Kidney epithelial cell (primary cell): ENCODE measurements at regions not wholly inside any gene's neighbourhood (a gene's known extent, or its start where the extent isn't known, plus 50 kb on each side); places are given as distances from the start of the nearest gene placed in this dataset.

Experiments used
- DNase-seq: peaks from one replicate; pipeline ENCODE4 v3.0.0-alpha.2; 2010; ENCODE audit warnings: low read depth
- H3K27me3 ChIP-seq: 2 replicates; pipeline ENCODE4 v1.6.0; 2011; ENCODE audit warnings: low read length; ENCODE audit not compliant: control insufficient read depth, insufficient read depth
- H3K36me3 ChIP-seq: 2 replicates; pipeline ENCODE4 v1.5.1; 2011; ENCODE audit warnings: low read length; ENCODE audit not compliant: control insufficient read depth, insufficient read depth
- H3K4me3 ChIP-seq: 2 replicates; pipeline ENCODE4 v1.5.1; 2011; ENCODE audit warnings: low read depth, mild to moderate bottlenecking, control low read depth, low read length
- CTCF ChIP-seq: IDR thresholded peaks from 2 replicates; pipeline ENCODE4 v1.5.1; 2011; ENCODE audit warnings: mild to moderate bottlenecking, moderate library complexity, low read length, control low read depth, inconsistent platforms; ENCODE audit not compliant: insufficient read depth, poor library complexity, severe bottlenecking

- no peak for DNase-seq
- H3K27me3 ChIP-seq = no peaks in the 10 kb centered on the region
Measured at GRCh38 chr21:27171707-27172106, 204.8 kb upstream of the ADAMTS5 start.

DNA sequence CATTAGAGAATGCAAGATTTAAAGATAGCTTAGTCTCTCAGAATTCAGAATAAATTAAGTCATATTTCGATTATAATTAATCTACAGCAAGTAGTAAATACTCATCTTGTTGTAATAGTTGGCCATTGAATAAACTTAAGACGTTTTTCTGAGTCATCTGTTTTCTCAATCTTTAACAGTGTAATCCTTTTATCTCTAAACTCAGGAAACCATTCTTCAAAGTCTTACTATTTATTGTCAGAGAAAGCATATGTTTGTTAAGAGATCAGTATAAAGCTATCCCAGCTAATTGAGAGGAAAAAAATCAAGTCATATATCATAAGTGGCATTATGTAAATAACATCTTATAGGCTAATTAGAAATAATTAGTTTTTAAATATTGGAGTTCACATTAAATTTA is 201.2 kb upstream of the ADAMTS5 start:
- no peaks in the 10 kb centered on the region for H3K36me3 ChIP-seq
- H3K27me3 ChIP-seq = no peaks in the 10 kb centered on the region
- H3K4me3 ChIP-seq = no peak overlapping the region
- no peak for DNase-seq
- TF ChIP-seq CTCF = no peak

More at GRCh38 chr21:27171707-27172106, 204.8 kb upstream of the ADAMTS5 start:
- no peak for TF ChIP-seq CTCF
- Histone ChIP-seq H3K4me3 (no peak overlapping the region), H3K36me3 (no peaks in the 10 kb centered on the region)

DNA sequence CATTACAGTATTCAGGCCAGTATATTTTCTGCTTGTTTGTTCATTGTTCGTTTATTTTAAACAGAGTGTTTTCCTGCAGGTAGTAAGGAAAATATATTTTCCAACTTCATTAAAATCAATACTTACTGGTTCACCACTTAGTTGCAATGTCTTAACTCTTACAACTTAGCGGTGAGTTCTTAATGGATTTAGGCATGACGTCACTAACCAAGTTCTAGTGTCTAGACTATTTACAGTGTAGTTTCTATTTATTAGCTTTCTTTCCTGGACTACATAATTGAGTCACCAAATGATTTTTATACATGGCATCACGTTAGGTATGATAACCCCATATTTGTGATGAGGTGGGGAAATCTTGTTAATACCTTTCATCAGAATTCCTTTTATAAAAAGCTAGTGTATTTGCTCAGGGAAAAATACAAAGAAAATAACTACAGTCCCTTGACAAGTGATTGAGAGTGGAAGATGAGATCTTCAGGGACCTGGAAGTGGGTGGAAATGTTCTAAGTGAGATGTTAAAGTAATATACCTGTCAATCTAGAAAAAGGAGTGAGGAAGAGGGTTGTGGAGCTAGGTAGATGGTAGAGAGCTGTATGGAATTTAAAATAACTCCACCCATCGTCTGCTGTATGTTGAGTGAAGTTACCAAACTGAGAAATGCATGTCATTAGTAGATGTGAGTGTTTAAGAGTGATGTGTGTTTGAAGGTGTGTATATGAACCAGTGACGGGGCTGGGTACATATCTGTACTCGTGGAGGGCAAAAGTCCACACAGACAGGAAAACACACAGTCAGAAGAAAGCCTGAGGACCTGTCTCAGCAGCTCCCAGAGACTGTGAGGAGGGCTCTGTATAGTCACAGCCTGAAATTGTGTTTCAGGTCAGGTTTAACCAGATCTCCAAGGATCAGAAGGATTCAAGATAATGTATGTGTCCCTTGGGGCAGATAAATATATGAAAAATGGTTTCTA is 197.6 kb upstream of the ADAMTS5 start:
- no peak for TF ChIP-seq CTCF
- DNase-seq = no peak
- no peaks in the 10 kb centered on the region for H3K36me3 ChIP-seq
- H3K27me3 ChIP-seq = no peaks in the 10 kb centered on the region
- no peak overlapping the region for H3K4me3 ChIP-seq

DNA sequence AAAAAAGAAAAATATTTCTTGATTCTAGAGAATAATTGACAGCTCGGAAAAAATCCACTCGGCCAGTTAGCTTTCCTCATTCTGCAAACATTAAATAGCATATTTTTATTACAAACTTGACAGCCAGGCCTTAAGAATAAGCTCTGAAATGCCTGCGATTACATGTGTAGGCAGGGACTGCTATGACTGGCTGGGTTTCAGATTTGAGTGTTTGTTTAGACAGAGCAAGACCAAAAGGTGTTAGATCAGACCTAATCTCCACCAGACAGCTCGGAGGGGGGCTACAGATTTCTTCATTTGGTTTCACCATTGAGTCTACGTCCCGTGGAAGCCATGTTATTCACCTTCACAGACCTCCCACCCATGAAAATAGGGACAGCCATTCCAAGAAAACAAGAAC is 192.1 kb upstream of the ADAMTS5 start:
- H3K4me3 ChIP-seq = no peak overlapping the region
- no peaks in the 10 kb centered on the region for H3K27me3 ChIP-seq
- TF ChIP-seq CTCF = no peak
- no peak for DNase-seq
- H3K36me3 ChIP-seq = no peaks in the 10 kb centered on the region

- Histone ChIP-seq H3K4me3 (no peak overlapping the region), H3K36me3 (no peaks in the 10 kb centered on the region), H3K27me3 (no peaks in the 10 kb centered on the region)
- TF ChIP-seq CTCF = no peak
- DNase-seq = no peak
Measured at GRCh38 chr21:27157097-27157496, 190.2 kb upstream of the ADAMTS5 start.

GRCh38 chr21:27156666-27157065 is 189.8 kb upstream of the ADAMTS5 start:
- DNase-seq = no peak
- Histone ChIP-seq H3K4me3 (no peak overlapping the region), H3K36me3 (no peaks in the 10 kb centered on the region), H3K27me3 (no peaks in the 10 kb centered on the region)
- TF ChIP-seq CTCF = no peak
